ENCODE measurements at regions not wholly inside any gene's neighbourhood (a gene's known extent, or its start where the extent isn't known, plus 50 kb on each side); places are given as distances from the start of the nearest gene placed in this dataset.

DNA sequence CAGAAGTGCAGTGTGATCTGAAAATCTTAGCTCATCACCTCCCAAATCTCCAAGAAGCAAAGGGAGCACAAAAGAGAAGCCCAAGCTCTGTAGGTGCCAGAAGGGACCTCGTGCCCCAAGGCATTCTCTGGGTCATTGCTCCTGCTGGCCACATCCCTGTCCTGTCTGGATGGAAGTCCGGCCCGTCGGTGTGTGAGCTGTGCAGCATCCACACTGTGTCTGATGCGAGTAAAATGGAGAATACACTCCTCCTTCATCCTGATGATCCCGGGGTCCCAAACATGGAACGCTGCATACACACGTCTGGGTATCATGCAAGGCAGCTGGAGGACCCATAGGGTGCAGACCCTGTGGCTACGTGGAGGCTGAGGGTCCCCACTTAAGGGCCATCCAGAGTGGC is 851.4 kb downstream of the GALR1 start:
- TF ChIP-seq CTCF (optimal IDR thresholded peaks at IDR 0.05 in 1 of 3, IDR thresholded peaks at IDR 0.05 in 1 of 3, conservative IDR thresholded peaks at IDR 0.05 in 1 of 3; ENCODE audit: extremely low read depth in 1 of 3, insufficient read depth in 2 of 3, low read length in 3 of 3): no peak
- TF ChIP-seq EZH2 (IDR thresholded peaks at IDR 0.05; ENCODE audit: low read length): no peak

All from keratinocyte (primary cell).